Activated CD4-positive, alpha-beta T cell treated with anti-CD3 and anti-CD28 coated beads for 48 hours (primary cell): ENCODE measurements at regions not wholly inside any gene's neighbourhood (a gene's known extent, or its start where the extent isn't known, plus 50 kb on each side); places are given as distances from the start of the nearest gene placed in this dataset.
A peak's percentile ranks its signal among the peaks of the same experiment; 100 is the strongest.
"Not testable (repeated sequence)": the region's sequence is repeated elsewhere in the genome, so short reads cannot be mapped to it uniquely, and the experiment has no call there.

Experiments
- DNase-seq: peaks from one replicate; pipeline ENCODE4 v3.0.0-alpha.2; 2020

- DNase-seq = not testable (repeated sequence)
Observed at GRCh38 chr2:201946746-201947145, 86.9 kb upstream of the FZD7 start.

- DNase-seq = no peak
Observed at GRCh38 chr2:201947287-201947686, 86.4 kb upstream of the FZD7 start.

- no peak for DNase-seq
Observed at GRCh38 chr2:201949181-201949926, 84.3 kb upstream of the FZD7 start.

- DNase-seq = no peak
Observed at GRCh38 chr2:201949927-201950246, 83.8 kb upstream of the FZD7 start.

GRCh38 chr2:201950606-201951005, 83.0 kb upstream of the FZD7 start:
- DNase-seq = no peak

- DNase-seq = no peak
Observed at GRCh38 chr2:201952187-201952586, 81.5 kb upstream of the FZD7 start.

- DNase-seq = no peak
Observed at GRCh38 chr2:201953396-201953795, 80.3 kb upstream of the FZD7 start.

- DNase-seq = no peak
Observed at GRCh38 chr2:201953880-201954279, 79.8 kb upstream of the FZD7 start.

- no peak for DNase-seq
Observed at GRCh38 chr2:201955231-201955630, 78.4 kb upstream of the FZD7 start.

- no peak for DNase-seq
Observed at GRCh38 chr2:201955702-201956141, 77.9 kb upstream of the FZD7 start.

- DNase-seq = no peak
Observed at GRCh38 chr2:201956361-201956760, 77.3 kb upstream of the FZD7 start.

GRCh38 chr2:201957091-201957490, 76.6 kb upstream of the FZD7 start:
- DNase-seq = no peak

GRCh38 chr2:201959198-201959597, 74.5 kb upstream of the FZD7 start:
- DNase-seq = no peak

GRCh38 chr2:201959626-201960025, 74.0 kb upstream of the FZD7 start:
- DNase-seq = no peak

- DNase-seq = no peak
Observed at GRCh38 chr2:201960305-201960704, 73.3 kb upstream of the FZD7 start.

- no peak for DNase-seq
Observed at GRCh38 chr2:201961401-201961800, 72.3 kb upstream of the FZD7 start.

- DNase-seq = no peak
Observed at GRCh38 chr2:201962774-201963562, 70.7 kb upstream of the FZD7 start.

- DNase-seq = no peak
Observed at GRCh38 chr2:201964011-201964410, 69.6 kb upstream of the FZD7 start.

GRCh38 chr2:201964631-201965206, 68.9 kb upstream of the FZD7 start:
- DNase-seq = peak; percentile 23

GRCh38 chr2:201965550-201965949, 68.1 kb upstream of the FZD7 start:
- no peak for DNase-seq

- no peak for DNase-seq
Observed at GRCh38 chr2:201966691-201967438, 66.8 kb upstream of the FZD7 start.

- no peak for DNase-seq
Observed at GRCh38 chr2:201968050-201968449, 65.6 kb upstream of the FZD7 start.

- no peak for DNase-seq
Observed at GRCh38 chr2:201968476-201968875, 65.2 kb upstream of the FZD7 start.
